ENCODE measurements at regions not wholly inside any gene's neighbourhood (a gene's known extent, or its start where the extent isn't known, plus 50 kb on each side); places are given as distances from the start of the nearest gene placed in this dataset.
A peak's percentile ranks its signal among the peaks of the same experiment; 100 is the strongest.

DNA sequence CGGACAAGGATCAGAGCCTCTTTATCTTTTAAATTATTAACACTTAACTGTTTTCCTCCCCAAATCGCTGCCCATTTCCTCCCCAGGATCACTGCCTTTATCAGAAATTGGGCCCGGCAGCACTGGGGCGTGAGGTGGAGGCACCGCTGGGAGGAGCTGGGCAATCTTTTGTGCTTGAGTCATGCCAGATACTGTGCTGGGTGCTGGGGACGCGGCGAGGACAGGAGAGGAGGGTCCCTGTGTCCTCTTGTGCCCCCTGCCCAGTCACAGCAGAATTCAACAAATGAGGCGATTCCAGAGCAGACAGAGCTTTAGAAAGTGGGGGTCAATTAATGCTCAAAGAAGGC lies 347.8 kb downstream of the ZNF536 start:
- peak; percentile 53 for DNase-seq

DNA sequence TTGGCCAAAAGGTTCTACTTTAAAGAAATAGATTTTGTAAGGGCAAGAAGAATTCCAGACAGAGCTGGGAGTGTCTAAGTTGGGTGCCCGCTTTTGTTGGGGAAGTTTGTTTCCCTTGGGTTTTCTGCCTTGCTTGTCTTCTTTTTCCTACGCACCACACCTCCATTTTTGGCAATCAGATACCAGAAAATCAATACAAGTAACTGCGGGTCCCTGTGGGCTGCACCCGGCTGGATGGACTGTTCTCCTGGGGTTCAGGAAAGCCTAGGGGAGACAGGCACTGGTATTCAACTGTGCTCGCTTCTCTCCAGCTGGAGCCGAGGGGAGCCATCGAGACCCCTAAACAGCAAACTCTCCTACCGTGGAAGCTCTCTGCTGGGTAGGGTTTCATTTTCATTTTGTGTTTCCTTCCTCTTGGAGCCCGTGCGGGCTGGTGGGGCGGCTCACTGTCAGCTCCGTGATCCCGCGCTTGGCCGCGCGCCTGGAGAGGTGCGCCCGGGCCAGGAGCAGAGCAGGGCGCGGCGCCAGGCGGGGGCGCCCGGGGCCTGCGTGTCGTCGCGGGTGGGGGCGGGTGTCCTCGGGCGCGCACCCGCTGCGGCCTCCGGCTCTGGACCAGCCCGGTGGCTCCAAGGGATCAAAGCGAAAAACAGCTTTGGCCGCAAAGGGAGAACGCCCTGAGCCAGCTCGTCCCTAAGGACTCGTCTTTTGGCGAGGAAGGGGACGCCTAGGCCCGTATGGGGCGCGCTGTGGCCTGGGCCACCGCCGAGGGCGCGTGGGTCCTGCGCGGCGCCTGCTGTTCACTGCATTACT lies 347.2 kb downstream of the ZNF536 start:
- peak; percentile 75 for DNase-seq

DNA sequence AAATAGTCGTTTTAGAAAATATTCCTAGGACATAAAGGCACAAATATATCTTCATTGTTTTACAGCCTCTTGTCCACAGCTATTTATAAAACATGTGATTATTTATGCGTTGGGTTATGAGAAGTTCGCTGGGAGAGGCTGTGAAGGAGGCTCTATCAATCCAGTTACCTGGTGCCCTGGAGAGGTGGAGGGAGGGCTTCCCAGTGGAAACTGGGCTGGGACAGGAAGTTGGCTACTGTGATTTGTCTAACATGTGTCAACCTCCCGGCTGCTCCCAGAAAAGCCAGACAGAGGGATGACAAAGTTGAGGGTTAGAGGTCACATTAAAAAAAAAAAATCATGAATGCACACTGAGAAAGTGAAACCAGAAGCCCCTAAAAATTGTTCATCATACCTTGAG lies 346.5 kb downstream of the ZNF536 start:
- DNase-seq = peak; percentile 36

DNA sequence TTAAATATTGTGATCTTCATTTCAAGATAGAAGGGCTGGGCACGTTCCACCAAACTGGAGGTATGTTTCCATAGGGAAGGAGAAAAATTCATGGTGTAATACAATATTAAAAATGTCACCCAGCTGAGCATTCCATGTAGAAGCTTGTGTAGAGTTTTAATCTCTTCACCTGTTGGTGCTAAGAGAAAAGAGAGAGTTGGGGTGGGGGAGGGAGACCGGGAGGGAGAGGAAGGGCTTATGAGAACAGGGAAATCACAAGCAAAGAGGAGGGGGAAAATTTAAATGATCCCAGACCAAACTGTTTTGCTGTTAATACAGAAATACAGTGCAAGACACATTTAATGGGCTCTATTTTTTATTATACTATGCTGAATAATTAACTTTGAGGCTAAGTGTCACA lies 345.8 kb downstream of the ZNF536 start:
- DNase-seq = no peak

DNA sequence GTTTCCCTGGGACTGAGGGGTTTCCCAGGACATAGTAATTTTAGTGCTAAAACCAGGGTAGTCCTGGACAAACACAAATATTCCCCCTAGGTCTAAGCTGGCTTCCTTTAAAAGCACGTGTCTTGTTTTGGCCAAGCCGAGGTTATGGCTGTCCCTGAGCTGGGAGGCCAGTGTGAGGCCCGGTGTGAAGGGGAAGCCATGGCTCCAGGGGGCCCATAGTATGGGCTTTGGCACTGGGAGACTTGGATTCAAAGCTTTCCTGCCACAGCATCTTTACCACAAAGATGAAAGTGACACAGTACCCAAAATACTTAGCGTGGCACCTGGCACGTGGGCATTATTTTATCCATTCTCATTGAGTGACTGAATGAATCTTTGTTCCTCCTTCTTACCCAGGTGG lies 345.2 kb downstream of the ZNF536 start:
- DNase-seq = no peak

DNA sequence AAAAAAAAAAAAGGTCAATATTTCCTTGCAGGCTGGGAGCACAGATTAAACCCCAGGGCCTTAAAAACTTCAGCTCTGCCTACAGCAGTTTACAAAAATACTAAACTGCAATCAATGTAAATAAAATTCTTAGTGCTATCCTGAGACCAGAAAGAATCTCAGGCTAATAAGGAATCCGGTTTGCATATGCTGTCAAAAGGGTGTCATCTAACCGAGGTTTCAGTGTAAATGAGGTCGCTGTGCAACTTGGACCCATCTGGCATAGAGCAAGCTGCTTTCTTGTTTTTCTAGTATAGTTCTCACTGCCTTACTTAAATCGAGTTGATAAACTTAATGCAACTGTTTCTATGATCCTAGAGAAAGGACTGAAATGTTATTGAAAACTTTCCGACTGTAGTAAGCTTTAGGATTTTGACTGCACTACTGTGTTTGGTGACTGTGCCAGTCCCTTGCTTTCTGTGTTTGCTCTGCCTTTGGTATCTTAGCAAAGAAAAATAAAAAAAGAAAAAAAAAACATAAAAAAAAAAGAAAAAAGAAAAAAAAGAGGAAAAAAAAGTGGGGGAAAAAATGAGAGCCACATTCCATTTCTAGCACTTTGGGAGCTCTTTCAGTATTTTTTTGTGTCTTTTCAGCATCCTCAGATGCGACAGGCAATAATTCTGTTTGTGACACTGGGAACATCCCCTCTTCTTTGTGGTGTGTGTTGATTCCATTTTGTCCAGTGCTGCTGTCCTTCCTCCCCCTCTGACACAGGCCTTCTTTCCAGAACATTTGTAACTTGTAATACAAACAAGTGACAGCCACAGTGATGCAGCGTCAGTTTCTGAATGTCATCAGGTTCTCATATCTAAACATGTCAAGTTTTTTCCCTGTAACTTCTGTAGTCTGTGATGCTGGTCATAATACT lies 340.5 kb downstream of the ZNF536 start:
- no peak for DNase-seq

DNA sequence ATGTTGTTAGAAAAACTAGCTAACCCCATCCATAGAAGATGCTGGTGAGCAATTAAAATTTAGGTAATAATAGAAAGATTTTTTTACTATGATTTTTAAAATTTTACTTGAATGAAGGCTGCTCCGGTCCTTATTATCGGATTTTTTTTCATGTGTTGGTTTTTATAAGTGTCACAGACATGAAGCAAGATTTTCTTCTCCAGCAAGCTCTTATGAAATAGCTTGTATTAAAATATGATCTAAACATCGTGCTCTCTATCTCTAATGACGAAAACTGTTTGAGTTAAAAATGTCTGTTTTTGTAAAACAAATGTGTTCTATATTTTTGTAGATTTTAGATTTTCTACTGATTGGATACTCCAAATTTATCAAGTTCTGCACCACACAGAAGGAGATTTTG lies 339.6 kb downstream of the ZNF536 start:
- no peak for DNase-seq

DNA sequence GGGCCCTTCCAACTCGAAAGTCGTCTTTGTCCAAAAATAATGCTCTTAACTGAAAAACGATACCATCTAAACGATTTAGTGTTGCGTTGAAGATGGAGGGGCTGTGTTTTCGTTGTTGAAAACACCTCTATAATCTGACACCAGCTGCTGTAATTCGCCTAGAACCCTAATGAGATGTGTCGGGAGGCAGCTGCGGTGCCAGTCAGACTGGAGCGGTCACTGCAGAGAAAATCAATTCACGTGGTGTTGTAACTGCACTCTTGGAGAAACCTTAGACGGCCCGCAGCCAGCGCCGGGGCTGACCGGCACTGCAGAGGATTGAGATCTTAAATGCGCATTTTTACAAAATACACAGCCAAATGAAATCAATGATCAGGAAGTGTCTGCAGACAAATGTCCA lies 339.1 kb downstream of the ZNF536 start:
- no peak for DNase-seq

DNA sequence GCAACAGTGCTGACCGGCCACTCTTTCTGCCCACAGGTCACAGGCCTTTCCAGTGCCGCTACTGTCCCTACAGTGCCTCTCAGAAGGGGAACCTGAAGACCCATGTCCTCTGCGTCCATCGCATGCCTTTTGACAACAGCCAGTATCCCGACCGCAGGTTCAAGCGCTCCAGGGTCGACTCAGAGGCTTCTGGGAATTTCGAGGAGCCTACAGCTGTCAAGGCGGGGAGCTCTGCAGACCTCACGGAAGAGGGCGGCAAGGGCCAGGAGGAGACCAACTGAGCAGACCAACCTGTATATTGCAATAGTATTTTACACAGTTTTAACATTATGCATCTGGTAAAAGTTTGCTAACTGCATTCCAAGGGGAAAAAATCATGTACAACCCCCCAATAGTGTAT lies 338.5 kb downstream of the ZNF536 start:
- no peak for DNase-seq

DNA sequence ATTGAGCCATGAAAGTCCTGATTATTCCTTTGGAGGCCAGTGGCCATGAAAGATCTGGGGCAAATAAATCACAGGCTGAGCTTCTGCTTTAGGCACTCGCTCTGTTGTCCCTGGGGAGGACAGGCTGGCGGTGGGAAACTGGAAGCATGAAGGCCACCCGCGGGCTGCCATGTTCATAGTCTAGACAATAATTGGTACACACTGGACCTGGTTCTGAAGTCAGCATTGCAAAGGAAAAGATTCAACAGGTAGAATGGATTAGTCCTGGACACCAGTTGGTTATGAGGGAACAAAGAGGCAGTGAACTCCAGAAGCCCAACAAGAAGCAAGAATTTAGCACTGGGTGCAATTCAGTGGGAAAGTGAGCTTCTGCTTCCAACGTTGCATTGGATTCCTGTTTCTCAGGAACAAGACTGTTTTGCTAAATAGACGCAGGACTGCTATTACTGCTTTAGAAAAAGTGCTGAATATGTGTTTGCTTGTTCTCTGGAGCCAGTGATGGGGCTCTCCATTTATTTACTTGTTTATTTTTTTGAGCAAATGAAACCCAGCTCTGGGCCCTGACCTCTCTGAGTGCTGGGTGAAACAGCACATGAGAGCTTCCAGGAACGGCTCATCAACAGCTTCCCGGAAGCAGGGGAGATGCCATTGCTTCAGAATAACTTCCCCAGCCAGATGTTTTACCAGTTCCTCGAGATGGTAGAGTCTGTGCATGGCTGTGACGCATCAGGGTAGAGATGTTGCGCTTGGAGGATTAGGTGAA lies 336.4 kb downstream of the ZNF536 start:
- no peak for DNase-seq

DNA sequence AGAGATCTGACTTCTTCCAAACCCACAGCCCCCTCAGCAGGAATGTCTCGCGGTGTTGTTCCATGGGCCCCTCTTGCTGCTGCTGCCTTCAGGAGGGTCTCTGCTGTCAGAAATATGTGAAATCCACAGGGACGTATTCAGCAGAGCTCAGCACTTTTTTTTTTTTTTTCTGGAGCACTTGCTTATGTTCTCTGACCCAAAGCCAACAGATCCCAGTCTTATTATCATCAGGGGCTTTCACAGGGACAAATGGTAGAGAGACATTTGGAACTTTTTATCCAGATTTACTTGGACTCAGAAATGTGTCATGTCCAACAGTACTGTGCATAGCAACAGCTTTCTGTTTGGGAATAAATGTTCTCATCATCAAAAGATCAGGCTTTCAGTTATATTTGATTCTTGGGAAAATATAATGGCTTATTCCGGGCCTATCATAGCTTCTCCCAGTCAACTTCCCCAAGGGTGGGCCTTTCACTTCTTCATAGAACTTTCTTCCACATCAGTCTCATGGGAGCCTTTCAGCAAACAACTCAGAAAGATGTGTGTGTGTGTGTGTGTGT lies 332.7 kb downstream of the ZNF536 start:
- no peak for DNase-seq

DNA sequence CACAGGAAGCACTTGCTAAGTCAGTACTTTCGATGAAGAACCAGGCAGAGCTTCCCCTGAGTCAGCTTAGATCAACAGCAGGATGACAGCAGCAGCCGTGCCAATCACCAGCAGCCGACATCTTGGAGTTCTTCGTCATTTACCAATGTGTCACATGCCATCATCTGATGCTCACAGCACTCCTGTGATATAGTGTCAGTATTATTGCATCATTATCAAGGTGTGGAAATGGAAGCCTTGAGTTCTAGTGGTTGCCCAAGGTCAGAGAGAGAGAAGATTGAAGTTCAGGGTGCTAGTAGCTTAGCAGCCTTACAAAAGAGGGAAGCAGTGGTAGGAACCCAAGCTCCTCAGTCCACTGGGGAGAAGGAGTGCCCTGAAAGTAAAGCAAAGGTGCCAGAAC lies 331.5 kb downstream of the ZNF536 start:
- DNase-seq = no peak

DNA sequence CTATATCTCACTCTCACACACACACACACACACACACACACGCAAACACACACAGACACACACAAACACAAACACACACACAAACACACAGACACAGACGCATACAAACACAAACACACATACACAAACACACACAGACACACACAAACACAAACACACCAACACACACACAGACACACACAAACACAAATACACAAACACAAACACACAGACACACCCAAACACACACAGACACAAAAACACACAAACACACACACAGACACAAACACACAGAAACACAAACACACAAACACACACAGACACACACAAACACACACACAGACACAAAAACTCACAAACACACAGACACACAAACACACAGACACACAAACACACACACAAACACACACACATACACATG lies 329.0 kb downstream of the ZNF536 start:
- no peak for DNase-seq

DNA sequence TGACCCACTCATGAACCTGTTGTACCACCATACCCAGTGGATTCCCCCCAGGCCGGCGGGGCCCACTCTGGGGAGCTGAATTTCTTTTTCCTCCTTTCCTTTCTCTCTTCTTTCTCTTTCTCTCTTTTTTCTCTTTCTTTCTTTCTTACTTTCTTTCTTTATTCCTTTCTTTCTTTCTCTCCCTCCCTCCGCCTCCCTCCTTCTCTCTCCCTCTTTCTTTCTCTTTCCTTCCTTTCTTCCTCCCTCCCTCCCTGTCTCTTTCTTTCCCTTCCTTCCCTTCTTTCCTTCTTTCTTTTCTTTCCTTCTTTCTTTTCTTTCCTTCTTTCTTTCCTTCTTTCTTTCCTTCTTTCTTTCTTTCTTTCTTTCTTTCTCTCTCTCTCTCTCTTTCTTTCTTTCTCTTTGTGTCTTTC lies 327.7 kb downstream of the ZNF536 start:
- DNase-seq = no peak

DNA sequence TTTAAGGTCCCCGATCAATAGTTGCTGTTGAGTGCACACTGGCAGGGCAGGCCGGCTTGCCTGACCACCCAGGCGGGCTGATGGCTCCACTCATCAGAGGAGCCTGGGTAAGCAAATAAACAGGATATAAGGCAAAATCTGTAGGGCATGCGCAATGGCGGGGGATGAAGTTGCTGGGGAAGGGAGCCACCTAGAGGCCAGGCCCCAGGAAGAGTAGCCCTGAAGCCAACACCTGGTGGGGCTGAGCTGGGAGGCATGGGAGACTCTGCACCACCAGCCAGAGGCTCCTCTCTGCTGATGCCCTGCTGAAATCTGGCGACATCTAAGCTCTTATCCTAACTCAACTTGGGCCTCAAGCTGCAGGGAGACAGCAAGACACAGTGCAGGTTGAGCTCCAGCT lies 324.3 kb downstream of the ZNF536 start:
- peak; percentile 65 for DNase-seq

DNA sequence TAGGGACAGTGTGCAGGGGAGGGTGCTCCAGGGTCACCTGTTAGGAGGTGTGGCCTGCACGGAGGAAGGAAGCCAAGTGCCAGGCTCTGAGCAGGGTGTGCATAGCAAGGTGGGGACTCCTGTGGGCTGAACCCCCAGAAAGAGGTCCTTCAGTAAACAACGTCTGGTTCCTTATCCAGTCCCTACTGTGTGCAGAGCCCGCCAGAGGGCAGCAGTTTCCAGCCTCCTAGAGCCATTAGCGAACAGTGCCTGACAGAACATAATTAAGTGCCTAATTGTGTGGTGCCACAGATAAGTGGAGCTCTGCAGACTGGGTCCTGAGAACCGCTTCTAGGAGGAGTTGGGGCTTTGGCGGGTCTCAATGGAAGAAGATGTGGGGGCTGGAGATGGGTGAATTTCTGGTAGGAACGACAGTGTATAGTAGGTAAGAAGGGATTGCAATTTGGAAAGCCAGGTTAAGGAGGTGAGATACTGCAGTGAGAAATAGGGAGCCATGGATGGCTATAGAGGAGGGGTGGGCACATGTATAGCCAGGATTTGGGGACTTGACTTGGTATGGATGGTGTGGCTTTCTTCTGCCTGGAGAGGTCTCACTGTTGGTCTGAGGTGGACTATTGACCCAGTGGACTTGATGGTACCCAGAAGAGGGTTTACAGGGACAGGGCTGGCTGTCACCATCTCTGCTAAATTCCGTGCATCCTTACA lies 323.1 kb downstream of the ZNF536 start:
- DNase-seq = no peak

DNA sequence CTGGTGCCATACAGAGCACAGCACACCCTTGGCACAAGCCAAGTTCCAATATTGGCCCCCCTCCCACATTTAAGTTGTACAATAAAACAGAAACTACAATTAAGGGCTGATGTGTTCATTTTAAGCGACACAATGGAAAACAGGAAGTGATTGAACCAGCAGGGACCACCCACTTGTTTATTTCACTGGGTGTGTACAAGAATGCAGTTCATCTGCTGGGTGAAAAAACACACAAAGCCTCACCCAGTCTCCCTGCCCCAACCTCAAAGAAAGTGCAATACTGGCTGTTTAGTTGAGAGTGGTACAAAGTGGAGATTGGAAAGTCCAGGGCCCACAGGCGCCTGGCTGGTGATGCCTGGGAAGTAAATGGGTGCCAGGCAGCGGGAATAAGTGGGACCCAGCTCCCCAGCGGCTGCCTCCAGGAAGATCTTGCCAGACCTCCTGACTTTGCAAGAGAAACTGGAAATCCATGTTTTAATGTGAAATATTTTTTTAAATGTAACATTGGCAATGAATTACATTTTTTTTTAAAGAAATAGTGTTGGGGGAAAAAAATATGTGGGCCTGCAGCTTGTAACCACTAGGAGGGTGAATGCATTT lies 322.1 kb downstream of the ZNF536 start:
- DNase-seq = no peak

DNA sequence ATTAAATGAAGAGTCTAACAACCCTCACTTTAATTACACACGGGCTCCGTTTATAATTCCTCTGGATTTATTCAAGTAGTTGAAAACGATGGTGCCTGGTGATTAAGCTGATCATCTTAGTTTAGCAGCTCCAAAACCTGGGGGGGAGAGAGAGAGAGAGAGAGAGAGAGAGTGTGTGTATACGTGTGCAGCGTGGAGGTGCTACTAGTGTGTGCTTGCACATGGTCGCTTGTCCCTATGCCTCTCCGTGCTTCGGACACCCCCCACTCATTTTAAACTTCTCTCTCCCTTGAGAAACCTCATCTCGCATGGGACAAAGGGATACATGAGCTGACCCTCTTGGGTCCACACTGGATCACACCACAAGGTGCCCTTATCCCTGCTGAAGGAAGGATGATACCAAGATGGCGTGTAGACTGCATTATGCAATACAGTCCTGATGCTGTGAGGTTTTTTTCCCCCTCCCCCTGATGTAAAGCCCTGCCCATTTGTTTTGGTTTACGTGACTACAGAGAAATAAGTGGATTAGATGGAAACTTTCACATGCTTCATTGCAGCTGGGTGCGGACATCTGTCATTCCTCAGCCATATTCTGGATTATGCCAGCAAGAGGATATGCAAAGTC lies 320.8 kb downstream of the ZNF536 start:
- no peak for DNase-seq

DNA sequence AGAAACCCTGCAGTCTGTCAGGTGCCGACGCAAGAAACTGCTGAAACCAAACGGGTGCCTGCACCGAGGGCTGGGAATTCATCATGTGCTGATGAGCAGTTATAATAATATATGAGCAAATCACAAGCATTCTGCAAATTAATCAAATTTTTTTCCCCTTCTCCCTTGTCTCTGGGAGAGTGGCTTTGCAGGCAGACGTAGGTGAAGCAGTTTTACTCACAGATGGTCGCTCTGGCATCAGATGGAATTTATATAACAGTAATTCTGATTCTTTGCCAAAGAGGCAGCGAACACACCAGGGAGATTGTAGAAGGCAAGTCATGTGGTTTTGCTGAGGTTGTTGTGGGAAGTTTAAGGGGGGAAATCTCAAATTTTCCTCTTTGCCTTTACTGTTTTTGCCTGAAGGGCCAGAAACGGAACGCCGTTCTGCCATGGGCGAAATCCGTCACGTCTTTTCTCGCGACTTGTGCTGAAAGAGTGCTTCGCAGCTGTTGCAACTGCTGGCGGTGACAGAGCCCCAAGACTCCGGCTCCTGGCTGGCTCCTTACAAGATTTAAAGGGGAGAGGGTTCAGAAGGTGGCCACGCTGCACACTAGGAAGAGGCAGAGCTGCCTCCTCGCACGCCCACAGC lies 320.1 kb downstream of the ZNF536 start:
- no peak for DNase-seq

DNA sequence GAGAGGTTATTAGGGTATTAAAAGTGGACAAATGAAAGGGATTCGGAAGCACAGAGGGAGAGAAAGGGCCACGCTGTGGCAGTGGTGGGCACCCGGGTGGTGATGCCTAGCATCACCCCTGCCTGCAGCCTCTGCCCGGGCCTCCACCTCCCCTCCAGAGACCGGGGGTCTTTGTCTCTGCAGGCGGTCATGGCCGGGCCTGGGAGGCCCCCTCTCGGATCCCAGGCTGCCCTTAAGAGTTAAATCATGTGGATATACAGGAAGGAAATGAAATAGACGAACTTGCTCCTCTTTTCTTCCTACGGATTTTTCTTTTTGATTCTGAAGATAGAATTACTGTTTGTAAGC lies 319.6 kb downstream of the ZNF536 start:
- no peak for DNase-seq
